HL-60 (cell line): ENCODE measurements at regions not wholly inside any gene's neighbourhood (a gene's known extent, or its start where the extent isn't known, plus 50 kb on each side); places are given as distances from the start of the nearest gene placed in this dataset.

Experiments
- CTCF ChIP-seq: IDR thresholded peaks from one replicate; pipeline ENCODE4 v1.5.1; 2011; ENCODE audit warnings: low read length, control low read depth, inconsistent platforms; ENCODE audit not compliant: insufficient read depth
- POLR2AphosphoS5 ChIP-seq: IDR thresholded peaks from 2 replicates; pipeline ENCODE4 v1.6.1; 2012; ENCODE audit warnings: low read depth
- REST ChIP-seq: IDR thresholded peaks from 2 replicates; pipeline ENCODE4 v1.6.1; 2012; ENCODE audit warnings: low read depth; ENCODE audit not compliant: insufficient replicate concordance

- TF ChIP-seq CTCF (no peak), REST (no peak), POLR2AphosphoS5 (no peak)
Measured at GRCh38 chr18:34431042-34431441, 206.3 kb upstream of the NOL4 start.
